NCI-H2081 (cell line): ENCODE measurements at regions not wholly inside any gene's neighbourhood (a gene's known extent, or its start where the extent isn't known, plus 50 kb on each side); places are given as distances from the start of the nearest gene placed in this dataset.
"Not testable (repeated sequence)": the region's sequence is repeated elsewhere in the genome, so short reads cannot be mapped to it uniquely, and the experiment has no call there.

Experiments used
- DNase-seq, 2 experiments: peaks; one replicate each; lab custom pipeline; 2025; lab: John Stamatoyannopoulos, UW

GRCh38 chr17:68141050-68141449 is 105.5 kb downstream of the KPNA2 start:
- DNase-seq = no peak

- no peak for DNase-seq
These were observed 105.2 kb upstream of the AMZ2 start for GRCh38 chr17:68142595-68142994.

DNA sequence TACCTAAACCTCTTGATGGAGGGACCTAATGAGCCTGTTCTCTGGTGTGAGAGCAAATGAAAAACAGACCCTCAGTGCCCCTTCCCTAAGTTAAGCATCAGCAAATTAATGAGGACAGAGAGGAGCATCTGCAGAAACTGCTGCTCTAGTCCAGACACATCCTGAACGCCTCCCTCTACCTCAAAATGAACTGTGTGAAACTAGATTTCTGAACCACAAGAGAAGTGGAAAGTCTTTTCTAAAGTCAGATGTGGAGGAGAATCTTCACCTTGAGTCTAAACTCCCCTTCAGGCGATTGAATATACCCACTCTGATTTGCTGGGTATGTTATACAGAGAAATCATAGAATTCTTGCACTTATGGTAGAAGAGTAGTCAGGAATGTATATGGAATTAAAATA is 104.4 kb upstream of the AMZ2 start:
- DNase-seq = no peak

DNA sequence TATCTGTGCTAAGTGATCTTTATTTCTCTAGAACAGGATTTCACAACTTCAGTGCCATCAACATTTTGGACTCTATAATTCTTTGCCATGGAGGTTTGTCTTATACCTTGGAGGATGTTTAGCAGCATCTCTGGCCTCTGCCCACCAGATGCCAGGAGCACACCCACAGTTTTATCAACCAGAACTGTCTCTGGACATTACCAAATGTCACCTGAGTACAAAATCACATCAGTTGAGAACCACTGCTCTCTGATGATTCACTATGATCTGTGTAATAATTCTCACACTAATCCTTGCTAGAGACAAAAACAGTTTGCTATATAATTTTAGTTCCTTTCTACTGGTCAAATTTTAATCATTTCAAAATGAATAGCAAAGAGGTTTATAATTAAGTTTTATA is 102.8 kb upstream of the AMZ2 start:
- no peak for DNase-seq

DNA sequence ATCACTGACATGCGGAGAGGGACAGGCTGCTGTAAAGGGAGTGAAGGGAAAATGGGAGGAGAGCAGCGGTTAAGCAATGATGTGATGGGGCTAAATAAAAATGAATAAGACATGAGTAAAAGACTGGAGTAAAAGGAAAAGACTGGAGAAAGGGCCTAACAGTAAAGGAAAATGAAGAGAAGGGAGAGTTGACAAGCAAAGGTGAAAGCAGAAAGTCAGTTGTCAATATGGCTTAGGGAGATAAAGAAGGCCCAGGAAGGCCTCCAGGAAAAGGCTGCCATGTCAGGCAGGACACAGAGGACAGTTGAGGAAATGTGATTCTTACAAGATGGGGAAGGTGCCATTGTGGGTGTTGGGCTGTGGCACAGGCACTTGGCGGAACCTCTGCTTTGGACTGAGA is 98.9 kb upstream of the AMZ2 start:
- DNase-seq = no peak

DNA sequence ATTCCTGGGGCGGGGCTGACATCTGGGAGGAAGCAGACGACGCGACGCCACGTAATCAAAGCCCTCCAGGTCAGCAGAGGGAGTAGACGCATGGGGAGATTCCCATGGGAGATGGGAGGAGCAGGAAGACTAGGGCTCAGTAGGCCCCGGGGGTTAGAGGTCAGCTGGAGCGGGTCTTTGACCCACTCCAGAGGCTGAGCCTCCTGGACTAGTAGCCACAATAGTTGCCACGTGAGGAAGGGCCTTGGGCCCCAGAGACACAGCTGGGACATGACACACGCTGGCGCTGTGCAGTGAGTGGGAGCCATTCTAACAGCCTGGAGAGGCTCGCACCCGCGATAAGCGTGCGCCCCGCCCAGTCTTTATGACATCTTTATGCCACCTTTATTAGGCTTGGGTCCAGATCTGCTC is 95.7 kb upstream of the AMZ2 start:
- no peak for DNase-seq

GRCh38 chr17:68155692-68156091 is 92.2 kb upstream of the AMZ2 start:
- DNase-seq = no peak

DNA sequence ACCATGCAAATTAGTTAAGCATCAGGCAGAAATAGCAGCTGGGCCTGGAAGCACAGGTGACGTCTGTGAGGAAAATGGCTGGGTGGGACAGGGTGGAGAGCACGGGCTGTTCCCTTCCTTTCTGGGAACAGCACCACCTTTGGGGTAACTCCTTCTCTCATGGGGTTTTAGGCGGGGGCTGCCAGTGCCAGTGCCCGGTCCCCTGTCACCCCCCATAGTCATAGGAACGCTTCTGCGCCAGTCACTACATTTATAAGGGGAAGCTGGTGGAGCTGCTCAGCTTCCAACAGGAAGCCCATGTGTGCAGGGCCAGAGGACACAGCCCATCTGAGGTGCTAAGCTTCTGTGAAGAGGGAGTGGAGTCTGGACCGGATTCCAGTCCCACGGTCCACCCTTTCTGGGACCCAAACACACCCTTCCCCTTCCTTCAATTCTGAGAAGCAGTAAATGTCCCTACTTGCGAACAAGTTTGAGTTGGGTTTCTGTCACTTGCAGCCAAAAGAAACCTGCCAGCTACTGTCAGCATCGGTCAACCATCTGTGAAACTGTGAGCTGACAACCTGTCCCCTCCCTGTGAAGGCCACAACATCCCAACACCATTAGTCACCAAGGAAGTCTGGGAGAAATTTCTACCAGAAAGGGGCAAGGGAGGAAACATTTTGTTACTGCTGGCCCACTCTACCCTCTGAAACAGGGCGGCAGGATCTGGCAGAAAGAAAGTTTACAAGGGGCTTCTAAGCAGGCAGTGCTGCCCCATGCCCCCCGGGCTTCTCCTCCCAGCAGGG is 86.0 kb upstream of the AMZ2 start:
- no peak for DNase-seq

GRCh38 chr17:68168273-68169164 is 79.3 kb upstream of the AMZ2 start:
- DNase-seq = not testable (repeated sequence)

GRCh38 chr17:68169165-68169821 is 78.5 kb upstream of the AMZ2 start:
- DNase-seq = not testable (repeated sequence)

- DNase-seq = no peak
These were observed 78.0 kb upstream of the AMZ2 start for GRCh38 chr17:68169840-68170239.

DNA sequence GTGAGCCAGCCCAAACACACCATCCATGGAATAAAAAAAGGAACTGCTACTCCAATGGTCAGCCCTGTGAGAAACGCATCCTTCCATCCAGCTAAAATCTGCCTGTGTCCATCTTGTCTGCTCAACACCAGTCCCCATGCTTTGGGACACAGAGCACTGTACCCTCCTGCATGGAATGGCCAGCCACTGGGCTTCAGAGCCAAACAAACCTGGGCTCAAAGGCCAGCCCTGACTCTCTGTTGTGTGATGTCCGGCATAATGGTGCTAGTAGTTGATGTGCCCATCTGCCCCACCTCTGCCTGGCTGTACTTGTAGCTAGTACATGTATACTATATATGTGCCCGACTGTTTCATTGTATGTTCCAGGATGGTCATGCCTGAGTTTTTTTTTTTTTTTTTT is 77.6 kb upstream of the AMZ2 start:
- DNase-seq = no peak

GRCh38 chr17:68172461-68172954 is 75.3 kb upstream of the AMZ2 start:
- DNase-seq = peak; percentile 72 to 74

DNA sequence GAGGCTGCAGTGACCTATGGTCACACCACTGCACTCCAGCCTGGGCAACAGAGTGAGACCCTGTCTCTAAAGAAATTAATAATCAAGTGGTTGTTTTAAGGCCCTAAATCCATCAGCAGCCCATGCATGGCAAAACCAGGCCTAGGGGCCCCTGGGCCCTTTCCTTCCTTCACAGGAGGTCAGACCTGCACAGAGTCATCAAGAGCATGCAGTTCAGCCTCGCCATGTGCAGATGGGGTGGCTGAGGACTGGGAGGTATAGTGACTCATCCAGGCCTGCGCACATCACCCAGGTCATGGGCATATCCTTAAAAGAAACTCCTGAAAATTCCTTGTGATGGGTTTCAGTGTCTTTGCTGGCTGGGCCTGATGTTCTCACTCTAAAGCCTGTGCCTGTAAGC is 72.4 kb upstream of the AMZ2 start:
- no peak for DNase-seq

- no peak for DNase-seq
These were observed 71.9 kb upstream of the AMZ2 start for GRCh38 chr17:68175905-68176304.

- no peak for DNase-seq
These were observed 71.1 kb upstream of the AMZ2 start for GRCh38 chr17:68176718-68177117.

GRCh38 chr17:68178831-68179230 is 69.0 kb upstream of the AMZ2 start:
- no peak for DNase-seq

- DNase-seq = no peak
These were observed 68.5 kb upstream of the AMZ2 start for GRCh38 chr17:68179236-68179925.

- no peak for DNase-seq
These were observed 67.9 kb upstream of the AMZ2 start for GRCh38 chr17:68179926-68180285.

- no peak for DNase-seq
These were observed 65.9 kb upstream of the AMZ2 start for GRCh38 chr17:68182011-68182306.

- DNase-seq = no peak
These were observed 64.8 kb upstream of the AMZ2 start for GRCh38 chr17:68182940-68183551.

- no peak for DNase-seq
These were observed 63.7 kb upstream of the AMZ2 start for GRCh38 chr17:68184141-68184571.
